HepG2 (cell line): ENCODE measurements at regions not wholly inside any gene's neighbourhood (a gene's known extent, or its start where the extent isn't known, plus 50 kb on each side); places are given as distances from the start of the nearest gene placed in this dataset.

ENCODE experiments used
- ATAC-seq: fragments of 200-7000 bp; cut with Tn5 transposase; 3 replicates; pipeline ENCODE4 v1.9.1; 2020; ENCODE audit warnings: mild to moderate bottlenecking, moderate library complexity
- BruUV-seq: library from RNA; stranded (reverse); fragments of 400-500 nt; replicated peaks from 2 replicates; lab custom pipeline; 2021; lab: Mats Ljungman, UMichigan
- CTCF ChIA-PET: fragments of 300-600 bp; formaldehyde crosslinking; extraction: SDS; loops from one replicate; lab custom pipeline; 2021; ENCODE audit warnings: low total read pairs, inconsistent platforms, low intra/inter-chr PET ratio; lab: Yijun Ruan, JAX
- POLR2A ChIA-PET: fragments of 350-600 bp; sonication (Branson Sonifier 250); formaldehyde crosslinking; loops from one replicate; lab custom pipeline; 2020; ENCODE audit warnings: antibody characterized with exemption, inconsistent platforms; lab: Yijun Ruan, JAX
- DNase-seq: peaks from one replicate; pipeline ENCODE4 v3.0.0-alpha.2; 2015; ENCODE audit warnings: low spot score
- FAIRE-seq: peaks from 3 replicates; lab custom pipeline; 2011; peaks lifted over from hg19 to GRCh38; lab: Jason Lieb, UNC
- H2AFZ ChIP-seq: one replicate; pipeline ENCODE4 v1.6.1; 2011; ENCODE audit warnings: low read length, inconsistent platforms
- H3K27ac ChIP-seq: fragments of 300-600 bp; 3 replicates; pipeline ENCODE4 v1.8.0; 2011; ENCODE audit warnings: mixed run types, mild to moderate bottlenecking, mixed read lengths, low read length, inconsistent platforms; ENCODE audit not compliant: insufficient read depth; ENCODE audit errors: extremely low read length
- H3K27me3 ChIP-seq, 2 experiments: fragments of 200-600 bp in 1 of 2; 2 replicates in 1 of 2; 3 replicates in 1 of 2; pipeline versions ENCODE4 v1.6.0 to v1.8.0; 2011; ENCODE audit warnings: low read length in 2 of 2, mild to moderate bottlenecking in 2 of 2, moderate library complexity in 2 of 2, inconsistent platforms in 1 of 2; ENCODE audit not compliant: insufficient read depth in 2 of 2, control insufficient read depth in 1 of 2
- H3K36me3 ChIP-seq, 2 experiments: fragments of 200-600 bp in 1 of 2; replicated peaks in 1 of 2; 2 replicates in 1 of 2; 3 replicates in 1 of 2; pipeline versions ENCODE4 v1.5.1 to v1.8.0; 2011; ENCODE audit warnings: low read length in 2 of 2, inconsistent platforms in 1 of 2; ENCODE audit not compliant: insufficient read depth in 2 of 2, control insufficient read depth in 1 of 2
- H3K4me1 ChIP-seq: 2 replicates; pipeline ENCODE4 v1.5.1; 2012; ENCODE audit warnings: low read length, inconsistent platforms; ENCODE audit not compliant: insufficient read depth
- H3K4me2 ChIP-seq: 2 replicates; pipeline ENCODE4 v1.6.0; 2011; ENCODE audit warnings: low read depth, low read length, inconsistent platforms
- H3K4me3 ChIP-seq, 3 experiments: fragments of 200-600 bp in 1 of 3; sonication (generic), shearing (Covaris generic) in 1 of 3; replicated peaks in 1 of 3; 2 replicates each; pipeline ENCODE4 v1.5.1; 2011 to 2016; ENCODE audit warnings: low read length in 3 of 3, inconsistent platforms in 2 of 3, low read depth in 2 of 3, mild to moderate bottlenecking in 2 of 3, control low read depth in 1 of 3, mixed read lengths in 1 of 3; ENCODE audit not compliant: insufficient read depth in 1 of 3
- H3K79me2 ChIP-seq: one replicate; pipeline ENCODE4 v1.6.1; 2011; ENCODE audit warnings: low read length, inconsistent platforms; ENCODE audit not compliant: insufficient read depth
- H3K9ac ChIP-seq: 2 replicates; pipeline ENCODE4 v1.6.0; 2011; ENCODE audit warnings: mild to moderate bottlenecking, low read depth, low read length, inconsistent platforms; ENCODE audit not compliant: insufficient read depth
- H3K9me3 ChIP-seq: 2 replicates; pipeline ENCODE4 v1.5.1; 2012; ENCODE audit warnings: mild to moderate bottlenecking, low read length
- H4K20me1 ChIP-seq: 2 replicates; pipeline ENCODE4 v1.6.0; 2011; ENCODE audit warnings: inconsistent platforms, mild to moderate bottlenecking, low read length, moderate library complexity; ENCODE audit not compliant: insufficient read depth
- ARHGAP35 ChIP-seq: sonication (generic); formaldehyde crosslinking; IDR thresholded peaks from 2 replicates; pipeline ENCODE4 v1.9.0; 2022; ENCODE audit warnings: mild to moderate bottlenecking, inconsistent platforms, moderate library complexity, missing genetic modification reagents, borderline replicate concordance
- CCAR2 ChIP-seq: fragments of 200-400 bp; formaldehyde crosslinking; optimal IDR thresholded peaks from 2 replicates; pipeline ENCODE3; 2018; ENCODE audit warnings: low read depth, mild to moderate bottlenecking, low read length, moderate library complexity
- GATAD1 ChIP-seq: IDR thresholded peaks from 2 replicates; pipeline ENCODE4 v1.6.1; 2016; ENCODE audit warnings: missing genetic modification reagents, missing compliant biosample characterization
- HMG20A ChIP-seq: IDR thresholded peaks from 2 replicates; pipeline ENCODE4 v1.6.1; 2016; ENCODE audit warnings: borderline replicate concordance
- HMGXB3 ChIP-seq: sonication (generic); formaldehyde crosslinking; IDR thresholded peaks from 2 replicates; pipeline ENCODE4 v1.4.0; 2020; ENCODE audit warnings: missing genetic modification reagents, borderline replicate concordance
- KLF9 ChIP-seq: IDR thresholded peaks from 2 replicates; pipeline ENCODE4 v1.6.1; 2016; ENCODE audit warnings: low read depth
- MED1 ChIP-seq: sonication (generic); formaldehyde crosslinking; IDR thresholded peaks from 2 replicates; pipeline ENCODE4 v1.4.0; 2020; ENCODE audit warnings: missing genetic modification reagents
- NFE2L2 ChIP-seq: fragments of 150-350 bp; IDR thresholded peaks from 2 replicates; pipeline ENCODE4 v1.6.1; 2014; ENCODE audit warnings: low read length
- NFKB2 ChIP-seq: sonication (generic); formaldehyde crosslinking; IDR thresholded peaks from 2 replicates; pipeline ENCODE4 v1.4.0; 2020; ENCODE audit warnings: missing genetic modification reagents, borderline replicate concordance
- RNF2 ChIP-seq: fragments of 450-650 bp; conservative IDR thresholded peaks from 2 replicates; pipeline ENCODE4 v1.6.1; 2016; ENCODE audit warnings: low read depth
- TRIM24 ChIP-seq: sonication (generic); formaldehyde crosslinking; IDR thresholded peaks from 2 replicates; pipeline ENCODE4 v1.8.0; 2022; ENCODE audit warnings: mild to moderate bottlenecking, missing genetic modification reagents
- ZFP37 ChIP-seq: sonication (generic); formaldehyde crosslinking; IDR thresholded peaks from 2 replicates; pipeline ENCODE4 v1.4.0; 2020; ENCODE audit warnings: missing genetic modification reagents, borderline replicate concordance
- ZFP90 ChIP-seq: sonication (generic); formaldehyde crosslinking; IDR thresholded peaks from 2 replicates; pipeline ENCODE4 v1.8.0; 2022; ENCODE audit warnings: missing genetic modification reagents, mild to moderate bottlenecking, inconsistent platforms, borderline replicate concordance
- ZFY ChIP-seq: sonication (generic); formaldehyde crosslinking; IDR thresholded peaks from 2 replicates; pipeline ENCODE4 v1.4.0; 2020; ENCODE audit warnings: missing genetic modification reagents
- ZNF17 ChIP-seq: sonication (generic); formaldehyde crosslinking; IDR thresholded peaks from 2 replicates; pipeline ENCODE4 v1.5.0; 2020; ENCODE audit warnings: mild to moderate bottlenecking, missing genetic modification reagents
- ZNF225 ChIP-seq: sonication (generic); formaldehyde crosslinking; IDR thresholded peaks from 2 replicates; pipeline ENCODE4 v1.4.0; 2020; ENCODE audit warnings: mild to moderate bottlenecking, missing genetic modification reagents
- ZNF317 ChIP-seq: sonication (generic); formaldehyde crosslinking; IDR thresholded peaks from 2 replicates; pipeline ENCODE4 v1.5.0; 2020; ENCODE audit warnings: mild to moderate bottlenecking, missing genetic modification reagents
- ZNF547 ChIP-seq: sonication (generic); formaldehyde crosslinking; IDR thresholded peaks from 2 replicates; pipeline ENCODE4 v1.5.1; 2020; ENCODE audit warnings: mild to moderate bottlenecking, missing genetic modification reagents
- ZNF670 ChIP-seq: sonication (generic); formaldehyde crosslinking; IDR thresholded peaks from 2 replicates; pipeline ENCODE4 v1.8.0; 2022; ENCODE audit warnings: mild to moderate bottlenecking, missing genetic modification reagents, borderline replicate concordance
- ZNF709 ChIP-seq: sonication (generic); formaldehyde crosslinking; IDR thresholded peaks from 2 replicates; pipeline ENCODE4 v1.5.0; 2020; ENCODE audit warnings: mild to moderate bottlenecking, missing genetic modification reagents
- WGBS: methylation state at CpG from one replicate; pipeline ENCODE4 v1.1.6; 2017; ENCODE audit warnings: low lambda C conversion rate; 5-methylcytosine and 5-hydroxymethylcytosine counted together
- in situ Hi-C: cut with HindIII; loops from 2 replicates; pipeline ENCODE4 v1.10.0; 2017; ENCODE audit warnings: low pct_unique_long_range_greater_than_20kb; ENCODE audit not compliant: extremely low pct_ligation_motif_present
- intact Hi-C: fragments of 100-400 bp; cut with micrococcal nuclease; formaldehyde crosslinking; loops from one replicate; pipeline ENCODE4 v1.10.0; 2022; ENCODE audit not compliant: unreplicated experiment
- TF ChIP-seq, protein P1 (sequence below): sonication (generic); formaldehyde crosslinking; IDR thresholded peaks from 2 replicates; pipeline ENCODE4 v1.5.0; 2020; ENCODE audit warnings: mild to moderate bottlenecking, missing genetic modification reagents

DNA sequence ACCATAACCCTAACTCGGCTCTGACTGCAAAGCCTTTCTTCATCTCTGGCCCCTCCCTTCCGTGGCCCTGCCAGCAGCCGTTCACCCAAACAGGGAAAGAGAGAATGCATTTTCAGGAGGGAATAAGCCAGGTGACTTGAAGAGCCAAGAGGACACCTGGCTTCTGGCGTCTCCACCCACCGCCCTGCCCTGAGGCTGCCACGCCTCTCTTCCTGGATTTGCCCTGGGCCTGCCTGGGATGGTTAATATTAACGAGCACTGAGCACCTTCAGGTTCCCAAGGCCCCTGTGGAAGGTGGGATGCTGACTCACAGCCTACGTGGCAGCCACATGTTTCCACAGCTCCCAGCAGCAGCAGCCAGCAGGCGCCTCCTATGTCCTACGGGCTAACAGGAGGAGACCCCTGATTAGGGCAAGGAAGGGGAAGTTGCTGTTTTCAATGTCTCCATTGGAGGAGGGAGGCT, 138.0 kb upstream of the RREB1 start:
- no peaks in the 10 kb centered on the region for H3K36me3 ChIP-seq
- no peak overlapping the region for H3K27ac ChIP-seq
- ATAC-seq (peak; percentile 84), DNase-seq (peak; percentile 63), FAIRE-seq (peak; percentile 60)
- no peaks in the 10 kb centered on the region for H3K9me3 ChIP-seq
- intact Hi-C loops: no loop called here
- BruUV-seq: no TSS peak
- H3K9ac ChIP-seq: no peak overlapping the region
- H3K4me3 ChIP-seq: peak overlapping the region in 1 of 3 experiments; percentile 49; a peak in 1 of 6 replicates
- in situ Hi-C loops: no loop called here
- POLR2A ChIA-PET: no interaction called here
- 3% methylated on average over 10 of the region's 10 CpGs for WGBS
- H4K20me1 ChIP-seq: no peaks in the 10 kb centered on the region
- H3K79me2 ChIP-seq: no peaks in the 10 kb centered on the region
- no peak overlapping the region for H2AFZ ChIP-seq
- CTCF ChIA-PET: no interaction called here
- H3K4me2 ChIP-seq: peak overlapping the region; percentile 64
- H3K4me1 ChIP-seq: peaks cover 30% of the 10 kb centered on the region
- H3K27me3 ChIP-seq: no peaks in the 10 kb centered on the region; a peak in 1 of 5 replicates
- TF ChIP-seq HMG20A (CRISPR knock-in tag): peak; percentile 39; the same call in 1 of the 2 replicates
- no peak for TF ChIP-seq GATAD1 (CRISPR knock-in tag)
- peak; percentile 66; the same call in 1 of the 2 replicates for TF ChIP-seq NFKB2
- TF ChIP-seq ZNF17: no peak
- TF ChIP-seq ZFP90 (CRISPR knock-in tag): no peak
- TF ChIP-seq KLF9: no peak
- peak; percentile 36; the same call in 1 of the 2 replicates for TF ChIP-seq MED1 (CRISPR knock-in tag)
- 0 out of 2 replicates have a peak, but pooled peaks have one; percentile 68 for TF ChIP-seq ZFP37 (CRISPR knock-in tag)
- TF ChIP-seq HMGXB3 (CRISPR knock-in tag): peak; percentile 52; the same call in 1 of the 2 replicates
- no peak for TF ChIP-seq CCAR2
- TF ChIP-seq NFE2L2: no peak
- no peak for TF ChIP-seq ZNF317 (CRISPR knock-in tag)
- peak; percentile 18; the same call in 1 of the 2 replicates for TF ChIP-seq ZFY
- peak; percentile 56; the same call in 1 of the 2 replicates for TF ChIP-seq RNF2
- TF ChIP-seq, protein P1, sequence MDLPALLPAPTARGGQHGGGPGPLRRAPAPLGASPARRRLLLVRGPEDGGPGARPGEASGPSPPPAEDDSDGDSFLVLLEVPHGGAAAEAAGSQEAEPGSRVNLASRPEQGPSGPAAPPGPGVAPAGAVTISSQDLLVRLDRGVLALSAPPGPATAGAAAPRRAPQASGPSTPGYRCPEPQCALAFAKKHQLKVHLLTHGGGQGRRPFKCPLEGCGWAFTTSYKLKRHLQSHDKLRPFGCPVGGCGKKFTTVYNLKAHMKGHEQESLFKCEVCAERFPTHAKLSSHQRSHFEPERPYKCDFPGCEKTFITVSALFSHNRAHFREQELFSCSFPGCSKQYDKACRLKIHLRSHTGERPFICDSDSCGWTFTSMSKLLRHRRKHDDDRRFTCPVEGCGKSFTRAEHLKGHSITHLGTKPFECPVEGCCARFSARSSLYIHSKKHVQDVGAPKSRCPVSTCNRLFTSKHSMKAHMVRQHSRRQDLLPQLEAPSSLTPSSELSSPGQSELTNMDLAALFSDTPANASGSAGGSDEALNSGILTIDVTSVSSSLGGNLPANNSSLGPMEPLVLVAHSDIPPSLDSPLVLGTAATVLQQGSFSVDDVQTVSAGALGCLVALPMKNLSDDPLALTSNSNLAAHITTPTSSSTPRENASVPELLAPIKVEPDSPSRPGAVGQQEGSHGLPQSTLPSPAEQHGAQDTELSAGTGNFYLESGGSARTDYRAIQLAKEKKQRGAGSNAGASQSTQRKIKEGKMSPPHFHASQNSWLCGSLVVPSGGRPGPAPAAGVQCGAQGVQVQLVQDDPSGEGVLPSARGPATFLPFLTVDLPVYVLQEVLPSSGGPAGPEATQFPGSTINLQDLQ (CRISPR knock-in tag): no peak
- no peak for TF ChIP-seq TRIM24 (CRISPR knock-in tag)
- TF ChIP-seq ARHGAP35 (CRISPR knock-in tag): no peak
- TF ChIP-seq ZNF709 (CRISPR knock-in tag): peak; percentile 29; the same call in 1 of the 2 replicates
- TF ChIP-seq ZNF670 (CRISPR knock-in tag): no peak
- no peak for TF ChIP-seq ZNF547
- no peak for TF ChIP-seq ZNF225 (CRISPR knock-in tag)
